Spleen (tissue), 11 donors: ENCODE measurements at regions not wholly inside any gene's neighbourhood (a gene's known extent, or its start where the extent isn't known, plus 50 kb on each side); places are given as distances from the start of the nearest gene placed in this dataset.

Source experiments
- DNase-seq: peaks from one replicate; pipeline ENCODE4 v3.0.0-alpha.2; 2020
- H3K27ac ChIP-seq, 8 donors: fragments of 200-600 bp; sonication (generic) in 7 of 8; 1 replicate in 4 of 8; 2 replicates in 4 of 8; pipeline versions ENCODE4 v1.5.0 to v1.8.0; 2016 to 2021; ENCODE audit warnings: inconsistent platforms in 4 of 8, mild to moderate bottlenecking in 4 of 8, moderate library complexity in 1 of 8
- H3K27me3 ChIP-seq, 7 donors: fragments of 200-600 bp; sonication (generic) in 6 of 7; replicated peaks in 1 of 7; 1 replicate in 4 of 7; 2 replicates in 3 of 7; pipeline versions ENCODE4 v1.5.0 to v1.8.0; 2016 to 2021; ENCODE audit warnings: inconsistent platforms in 3 of 7, mild to moderate bottlenecking in 1 of 7
- H3K36me3 ChIP-seq, 6 donors: fragments of 200-600 bp; sonication (generic) in 5 of 6; 1 replicate in 4 of 6; 2 replicates in 2 of 6; pipeline versions ENCODE4 v1.5.0 to v1.8.0; 2016 to 2021; ENCODE audit warnings: inconsistent platforms in 2 of 6
- H3K4me1 ChIP-seq, 6 donors: fragments of 200-600 bp; sonication (generic) in 5 of 6; 1 replicate in 3 of 6; 2 replicates in 3 of 6; pipeline versions ENCODE4 v1.5.0 to v1.8.0; 2016 to 2021; ENCODE audit warnings: inconsistent platforms in 3 of 6
- H3K4me3 ChIP-seq, 8 donors: fragments of 200-600 bp; sonication (generic) in 7 of 8; 1 replicate in 4 of 8; 2 replicates in 4 of 8; pipeline versions ENCODE4 v1.5.0 to v1.8.0; 2016 to 2021; ENCODE audit warnings: inconsistent platforms in 4 of 8, mild to moderate bottlenecking in 4 of 8, moderate library complexity in 2 of 8
- H3K9me3 ChIP-seq, 8 donors: fragments of 200-600 bp; sonication (generic) in 7 of 8; 1 replicate in 4 of 8; 2 replicates in 4 of 8; pipeline versions ENCODE4 v1.5.0 to v1.8.0; 2016 to 2021; ENCODE audit warnings: inconsistent platforms in 4 of 8
- POLR2A ChIP-seq, 3 donors: fragments of 450-650 bp; IDR thresholded peaks; one replicate each; pipeline ENCODE4 v1.5.1; 2017; ENCODE audit warnings: antibody characterized with exemption in 3 of 3, mild to moderate bottlenecking in 1 of 3
- POLR2AphosphoS5 ChIP-seq, 3 donors: sonication (generic); formaldehyde crosslinking; IDR thresholded peaks; one replicate each; pipeline ENCODE4 v1.5.1; 2017; ENCODE audit warnings: antibody characterized with exemption in 3 of 3
- WGBS, 5 donors: extraction: QIAGEN DNeasy Blood & Tissue Kit in 3 of 5; methylation state at CpG; one replicate each; pipeline versions ENCODE4 v1.1.5 to v1.1.7; 2013 to 2018; 5-methylcytosine and 5-hydroxymethylcytosine counted together
- intact Hi-C: fragments of 100-400 bp; cut with DNase I; formaldehyde crosslinking; loops from one replicate; pipeline ENCODE4 v1.15.0; 2023; ENCODE audit warnings: low total_unique reads
- TF ChIP-seq, protein P1 (sequence below), 11 experiments: fragments of 200-600 bp in 7 of 11; fragments of 450-650 bp in 4 of 11; sonication (generic) in 4 of 11; IDR thresholded peaks in 8 of 11; conservative IDR thresholded peaks in 3 of 11; 1 replicate in 7 of 11; 2 replicates in 4 of 11; pipeline versions ENCODE4 v1.4.0 to v1.8.0; 2016 to 2021; ENCODE audit warnings: antibody characterized with exemption in 11 of 11, inconsistent platforms in 4 of 11, mild to moderate bottlenecking in 1 of 11
- donor health status: healthy with polysubstance abuse.
- donor health status: DM: no; HTN: no; CAD: no; lungs with moderate emphysema.
- donor health status: DM: no; HTN: no; CAD: no.
- donor health status: Bipolar disorder and iron deficiency.
- donor health status: healthy.
- donor health status: DM: no; HTN: no; CAD: no.
- donor health status: DM: yes; HTN: yes; CAD: no.

DNA sequence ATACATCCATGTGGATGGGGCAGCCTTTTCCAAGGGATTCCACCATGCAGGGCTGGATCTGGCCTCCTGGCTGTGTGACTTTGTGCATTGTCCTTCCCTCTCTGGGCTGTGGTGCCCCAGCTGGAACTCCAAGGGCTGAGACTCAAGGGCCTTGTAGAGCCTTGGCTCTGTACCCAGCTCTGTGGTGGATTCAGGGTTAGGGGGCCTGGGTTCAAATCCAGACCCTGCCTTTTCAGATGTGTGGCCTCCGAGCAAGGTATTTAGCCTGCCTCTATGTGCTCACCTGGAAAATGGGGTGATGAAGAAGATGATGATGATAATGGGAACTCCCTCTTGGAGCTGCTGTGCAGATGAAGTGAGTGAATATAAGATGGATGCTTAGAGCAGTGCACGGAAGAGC, 161.9 kb downstream of the WNT7A start:
- intact Hi-C loops = no loop called here
- Histone ChIP-seq H3K4me3 (no peak overlapping the region), H3K36me3 (no peaks in the 10 kb centered on the region), H3K4me1 (no peaks in the 10 kb centered on the region), H3K27ac (no peak overlapping the region), H3K9me3 (peaks cover 0 to 25% (median 10%) of the 10 kb centered on the region in 8 donors), H3K27me3 (no peaks in the 10 kb centered on the region)
- no peak for TF ChIP-seq POLR2AphosphoS5 (IDR thresholded peaks at IDR 0.05)
- no peak for TF ChIP-seq POLR2A (IDR thresholded peaks at IDR 0.05)
- TF ChIP-seq, protein P1, sequence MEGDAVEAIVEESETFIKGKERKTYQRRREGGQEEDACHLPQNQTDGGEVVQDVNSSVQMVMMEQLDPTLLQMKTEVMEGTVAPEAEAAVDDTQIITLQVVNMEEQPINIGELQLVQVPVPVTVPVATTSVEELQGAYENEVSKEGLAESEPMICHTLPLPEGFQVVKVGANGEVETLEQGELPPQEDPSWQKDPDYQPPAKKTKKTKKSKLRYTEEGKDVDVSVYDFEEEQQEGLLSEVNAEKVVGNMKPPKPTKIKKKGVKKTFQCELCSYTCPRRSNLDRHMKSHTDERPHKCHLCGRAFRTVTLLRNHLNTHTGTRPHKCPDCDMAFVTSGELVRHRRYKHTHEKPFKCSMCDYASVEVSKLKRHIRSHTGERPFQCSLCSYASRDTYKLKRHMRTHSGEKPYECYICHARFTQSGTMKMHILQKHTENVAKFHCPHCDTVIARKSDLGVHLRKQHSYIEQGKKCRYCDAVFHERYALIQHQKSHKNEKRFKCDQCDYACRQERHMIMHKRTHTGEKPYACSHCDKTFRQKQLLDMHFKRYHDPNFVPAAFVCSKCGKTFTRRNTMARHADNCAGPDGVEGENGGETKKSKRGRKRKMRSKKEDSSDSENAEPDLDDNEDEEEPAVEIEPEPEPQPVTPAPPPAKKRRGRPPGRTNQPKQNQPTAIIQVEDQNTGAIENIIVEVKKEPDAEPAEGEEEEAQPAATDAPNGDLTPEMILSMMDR (IDR thresholded peaks at IDR 0.05 in 8 of 11, conservative IDR thresholded peaks at IDR 0.05 in 3 of 11) = no peak
- WGBS, 5 donors = 77 to 96% (median 80%) methylated on average over 2 of the region's 2 CpGs
- DNase-seq = no peak

DNA sequence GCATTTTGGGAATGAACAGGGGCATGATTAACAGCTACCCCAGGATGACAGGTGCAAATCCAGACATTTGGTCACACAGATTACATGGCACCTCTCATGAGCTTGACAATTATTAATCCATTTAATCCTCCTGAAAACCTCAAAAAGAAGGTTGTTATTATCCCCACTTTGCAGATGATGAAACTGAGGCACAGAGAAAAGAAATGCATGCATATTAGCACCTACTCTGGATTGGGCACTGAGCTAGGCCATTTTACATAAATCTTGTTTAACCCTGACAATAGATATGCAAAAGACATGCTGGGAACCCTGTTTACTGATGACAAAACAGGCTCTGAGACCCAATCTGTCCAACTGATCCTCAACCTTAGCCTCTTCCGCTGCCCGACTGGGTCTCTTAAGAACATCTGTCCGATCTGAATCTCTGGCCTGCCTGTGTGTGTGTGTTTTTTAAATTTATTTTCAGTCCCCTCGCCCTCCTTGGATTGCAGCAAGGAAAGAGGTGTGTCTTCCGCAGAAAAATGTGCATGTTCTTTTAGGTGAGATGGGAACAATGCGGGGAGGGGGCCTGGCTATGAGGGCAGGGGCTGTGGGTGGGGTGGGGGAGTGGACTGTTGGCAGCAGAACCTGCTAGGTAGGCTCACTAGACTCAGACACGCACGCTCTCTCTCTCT, 162.5 kb downstream of the WNT7A start:
- Histone ChIP-seq H3K9me3 (peaks cover 0 to 26% (median 6%) of the 10 kb centered on the region in 8 donors), H3K4me3 (no peak overlapping the region), H3K36me3 (no peaks in the 10 kb centered on the region), H3K4me1 (no peaks in the 10 kb centered on the region), H3K27ac (no peak overlapping the region), H3K27me3 (no peaks in the 10 kb centered on the region)
- no peak for TF ChIP-seq POLR2AphosphoS5 (IDR thresholded peaks at IDR 0.05)
- TF ChIP-seq, protein P1 (IDR thresholded peaks at IDR 0.05 in 8 of 11, conservative IDR thresholded peaks at IDR 0.05 in 3 of 11) = no peak
- no peak for TF ChIP-seq POLR2A (IDR thresholded peaks at IDR 0.05)
- 71 to 84% (median 81%) methylated on average over 8 of the region's 8 CpGs for WGBS, 5 donors
- intact Hi-C loops = no loop called here
- no peak for DNase-seq

DNA sequence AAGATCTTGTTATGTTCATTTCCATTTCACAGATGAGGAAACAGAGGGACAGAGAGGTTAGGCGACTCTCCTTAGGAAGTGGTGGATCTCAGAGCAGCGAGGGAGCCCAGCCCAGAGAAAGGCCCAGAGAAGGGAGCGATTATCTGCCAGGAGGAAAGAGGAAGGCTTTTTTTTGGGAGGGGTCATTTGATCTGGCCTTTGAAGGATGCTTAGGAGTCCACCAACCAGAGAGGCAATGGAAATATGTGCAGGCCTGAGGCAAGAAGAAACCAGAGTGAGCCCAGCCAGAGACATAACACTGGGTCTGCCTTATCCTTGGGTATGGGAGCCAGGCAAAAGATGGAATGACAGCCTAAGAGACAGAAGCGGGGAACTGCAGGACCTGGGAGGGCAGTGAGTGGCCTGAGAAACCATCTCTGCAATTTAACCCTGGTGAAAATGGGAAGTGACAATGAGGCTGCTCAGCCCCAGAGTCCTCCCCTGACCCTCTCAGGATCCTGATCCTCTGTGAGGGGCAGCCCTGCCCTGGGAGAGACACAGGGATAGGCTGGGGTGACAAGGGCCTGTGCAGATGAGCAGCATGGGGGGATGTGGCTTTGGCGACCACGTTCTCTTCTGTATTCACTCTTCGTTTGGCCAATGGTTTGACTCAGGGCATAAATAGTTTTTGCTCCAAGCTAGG, 163.2 kb downstream of the WNT7A start:
- no peak overlapping the region for H3K27ac ChIP-seq
- no peaks in the 10 kb centered on the region for H3K27me3 ChIP-seq
- TF ChIP-seq POLR2AphosphoS5 (IDR thresholded peaks at IDR 0.05) = no peak
- TF ChIP-seq, protein P1 (IDR thresholded peaks at IDR 0.05 in 8 of 11, conservative IDR thresholded peaks at IDR 0.05 in 3 of 11) = no peak
- TF ChIP-seq POLR2A (IDR thresholded peaks at IDR 0.05) = no peak
- intact Hi-C loops = no loop called here
- H3K4me1 ChIP-seq = no peaks in the 10 kb centered on the region
- no peak overlapping the region for H3K4me3 ChIP-seq
- no peaks in the 10 kb centered on the region for H3K36me3 ChIP-seq
- WGBS, 5 donors = 84 to 93% (median 85%) methylated on average over 7 of the region's 7 CpGs
- DNase-seq = peak; percentile 32
- peaks cover 0 to 25% (median 0%) of the 10 kb centered on the region in 8 donors for H3K9me3 ChIP-seq

DNA sequence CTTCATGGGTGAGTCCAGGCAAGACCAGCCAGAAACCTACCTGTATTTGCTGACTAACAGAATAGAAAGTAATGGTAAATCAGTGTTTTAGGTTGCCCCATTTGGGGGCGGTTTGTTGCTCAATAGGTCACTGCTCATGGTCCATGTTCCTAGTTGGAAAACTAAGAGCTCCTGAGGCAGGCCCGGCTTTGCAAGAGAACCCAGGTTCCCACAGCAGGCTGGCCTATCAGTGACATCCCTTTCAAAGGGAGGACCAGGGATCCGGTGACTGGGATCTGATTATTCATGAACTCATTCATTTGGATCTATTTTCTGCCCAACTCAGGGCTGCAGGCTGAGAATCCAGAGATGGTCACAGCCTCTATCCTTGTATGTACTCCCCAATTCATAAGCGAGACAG, 163.9 kb downstream of the WNT7A start:
- DNase-seq = peak; percentile 31
- WGBS, 5 donors = 81 to 93% (median 91%) methylated on average over 4 of the region's 4 CpGs
- Histone ChIP-seq H3K27ac (no peak overlapping the region), H3K36me3 (no peaks in the 10 kb centered on the region), H3K4me1 (no peaks in the 10 kb centered on the region), H3K27me3 (no peaks in the 10 kb centered on the region), H3K4me3 (no peak overlapping the region), H3K9me3 (peaks cover 0 to 31% (median 0%) of the 10 kb centered on the region in 8 donors)
- intact Hi-C loops = no loop called here
- TF ChIP-seq POLR2AphosphoS5 (IDR thresholded peaks at IDR 0.05) (no peak), POLR2A (IDR thresholded peaks at IDR 0.05) (no peak)
- TF ChIP-seq, protein P1 (IDR thresholded peaks at IDR 0.05 in 8 of 11, conservative IDR thresholded peaks at IDR 0.05 in 3 of 11) = no peak
